ENCODE measurements at regions not wholly inside any gene's neighbourhood (a gene's known extent, or its start where the extent isn't known, plus 50 kb on each side); places are given as distances from the start of the nearest gene placed in this dataset.

DNA sequence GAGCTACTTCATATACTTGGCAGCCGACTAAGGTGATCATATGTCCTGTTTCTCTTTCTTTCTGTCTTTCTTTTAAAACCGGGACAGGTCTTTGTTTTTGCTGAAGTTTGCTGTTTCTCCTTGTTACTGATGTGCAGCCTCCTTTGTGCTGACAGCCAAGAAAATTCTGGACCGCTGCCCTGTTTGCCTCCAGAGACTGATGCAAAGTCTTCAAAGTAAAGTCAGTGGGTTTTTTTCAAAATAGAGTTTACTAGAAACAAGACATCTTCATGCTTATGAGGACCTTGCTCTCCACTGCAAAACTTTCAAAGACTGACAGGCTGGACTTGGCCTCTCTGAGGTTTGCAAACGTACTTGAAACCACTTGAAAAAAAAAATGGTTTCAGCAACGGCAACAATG lies 510.5 kb upstream of the MAP3K7 start:
- Histone ChIP-seq H3K9ac (ENCODE audit: low read depth, low read length) (no peak overlapping the region), H3K4me1 (ENCODE audit: control insufficient read depth, insufficient read depth, low read length) (no peaks in the 10 kb centered on the region), H3K27ac (ENCODE audit: low read depth, low read length) (no peak overlapping the region), H3K36me3 (ENCODE audit: control insufficient read depth, insufficient read depth, low read length) (no peaks in the 10 kb centered on the region), H3K27me3 (ENCODE audit: control insufficient read depth, insufficient read depth, low read length) (no peaks in the 10 kb centered on the region), H3K4me3 (ENCODE audit: low read depth, low read length) (no peak overlapping the region), H3K9me3 (ENCODE audit: control insufficient read depth, insufficient read depth, low read length) (no peaks in the 10 kb centered on the region)

DNA sequence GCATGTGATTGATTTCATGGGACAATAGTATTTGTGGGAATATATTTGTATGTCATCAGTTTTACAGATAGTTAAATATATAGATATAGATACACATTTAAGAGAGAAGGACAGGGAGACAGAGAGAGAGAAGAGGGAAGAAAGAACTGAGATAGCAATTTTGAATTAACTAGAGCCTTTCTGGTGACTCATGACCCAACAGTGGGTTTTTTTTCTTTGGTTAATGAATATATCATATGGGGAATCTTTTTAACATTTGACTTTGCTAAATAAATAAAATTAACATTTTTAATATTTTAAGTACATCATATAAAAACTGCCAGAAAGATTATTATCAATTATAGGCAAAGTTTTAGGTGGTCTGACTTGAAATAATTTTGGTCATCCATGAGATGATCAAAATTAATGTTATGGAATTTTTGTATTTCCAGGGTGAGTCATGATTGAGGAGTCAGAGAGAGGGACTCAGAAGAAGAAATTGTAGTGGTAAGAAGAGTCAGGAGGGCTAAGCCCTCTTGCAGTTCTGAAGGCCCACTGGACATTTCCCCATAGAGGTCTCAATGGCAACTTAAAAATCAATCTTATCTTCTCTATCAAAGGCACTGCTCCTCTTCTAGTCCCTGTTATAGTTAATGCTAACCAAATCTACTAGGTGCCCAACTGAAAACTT lies 508.1 kb upstream of the MAP3K7 start:
- Histone ChIP-seq H3K9me3 (ENCODE audit: control insufficient read depth, insufficient read depth, low read length) (no peaks in the 10 kb centered on the region), H3K4me1 (ENCODE audit: control insufficient read depth, insufficient read depth, low read length) (no peaks in the 10 kb centered on the region), H3K27me3 (ENCODE audit: control insufficient read depth, insufficient read depth, low read length) (no peaks in the 10 kb centered on the region), H3K27ac (ENCODE audit: low read depth, low read length) (no peak overlapping the region), H3K4me3 (ENCODE audit: low read depth, low read length) (no peak overlapping the region), H3K9ac (ENCODE audit: low read depth, low read length) (no peak overlapping the region), H3K36me3 (ENCODE audit: control insufficient read depth, insufficient read depth, low read length) (no peaks in the 10 kb centered on the region)

GRCh38 chr6:91094341-91094740 lies 507.5 kb upstream of the MAP3K7 start:
- no peak overlapping the region for H3K4me3 ChIP-seq (ENCODE audit: low read depth, low read length)
- no peak overlapping the region for H3K27ac ChIP-seq (ENCODE audit: low read depth, low read length)
- H3K27me3 ChIP-seq (ENCODE audit: control insufficient read depth, insufficient read depth, low read length): no peaks in the 10 kb centered on the region
- H3K9me3 ChIP-seq (ENCODE audit: control insufficient read depth, insufficient read depth, low read length): no peaks in the 10 kb centered on the region
- H3K9ac ChIP-seq (ENCODE audit: low read depth, low read length): no peak overlapping the region
- H3K4me1 ChIP-seq (ENCODE audit: control insufficient read depth, insufficient read depth, low read length): no peaks in the 10 kb centered on the region
- H3K36me3 ChIP-seq (ENCODE audit: control insufficient read depth, insufficient read depth, low read length): no peaks in the 10 kb centered on the region

- H3K27me3 ChIP-seq (ENCODE audit: control insufficient read depth, insufficient read depth, low read length): no peaks in the 10 kb centered on the region
- no peak overlapping the region for H3K27ac ChIP-seq (ENCODE audit: low read depth, low read length)
- no peak overlapping the region for H3K9ac ChIP-seq (ENCODE audit: low read depth, low read length)
- peaks cover 21% of the 10 kb centered on the region for H3K4me1 ChIP-seq (ENCODE audit: control insufficient read depth, insufficient read depth, low read length)
- H3K4me3 ChIP-seq (ENCODE audit: low read depth, low read length): no peak overlapping the region
- no peaks in the 10 kb centered on the region for H3K36me3 ChIP-seq (ENCODE audit: control insufficient read depth, insufficient read depth, low read length)
- no peaks in the 10 kb centered on the region for H3K9me3 ChIP-seq (ENCODE audit: control insufficient read depth, insufficient read depth, low read length)
These were observed 502.1 kb upstream of the MAP3K7 start for GRCh38 chr6:91088976-91089375.

- no peaks in the 10 kb centered on the region for H3K27me3 ChIP-seq (ENCODE audit: control insufficient read depth, insufficient read depth, low read length)
- H3K27ac ChIP-seq (ENCODE audit: low read depth, low read length): peak overlapping the region; percentile 61
- H3K36me3 ChIP-seq (ENCODE audit: control insufficient read depth, insufficient read depth, low read length): no peaks in the 10 kb centered on the region
- H3K9me3 ChIP-seq (ENCODE audit: control insufficient read depth, insufficient read depth, low read length): no peaks in the 10 kb centered on the region
- H3K4me3 ChIP-seq (ENCODE audit: low read depth, low read length): no peak overlapping the region
- no peak overlapping the region for H3K9ac ChIP-seq (ENCODE audit: low read depth, low read length)
- H3K4me1 ChIP-seq (ENCODE audit: control insufficient read depth, insufficient read depth, low read length): peaks cover 23% of the 10 kb centered on the region
These were observed 501.6 kb upstream of the MAP3K7 start for GRCh38 chr6:91088515-91088914.

- Histone ChIP-seq H3K27me3 (ENCODE audit: control insufficient read depth, insufficient read depth, low read length) (no peaks in the 10 kb centered on the region), H3K9ac (ENCODE audit: low read depth, low read length) (no peak overlapping the region), H3K27ac (ENCODE audit: low read depth, low read length) (peak overlapping the region; percentile 61), H3K4me1 (ENCODE audit: control insufficient read depth, insufficient read depth, low read length) (peaks cover 28% of the 10 kb centered on the region), H3K36me3 (ENCODE audit: control insufficient read depth, insufficient read depth, low read length) (no peaks in the 10 kb centered on the region), H3K4me3 (ENCODE audit: low read depth, low read length) (0 out of 2 replicates have a peak overlapping the region, but pooled peaks have one; percentile 6), H3K9me3 (ENCODE audit: control insufficient read depth, insufficient read depth, low read length) (no peaks in the 10 kb centered on the region)
These were observed 501.0 kb upstream of the MAP3K7 start for GRCh38 chr6:91087908-91088307.

- Histone ChIP-seq H3K4me3 (ENCODE audit: low read depth, low read length) (no peak overlapping the region), H3K27me3 (ENCODE audit: control insufficient read depth, insufficient read depth, low read length) (no peaks in the 10 kb centered on the region), H3K9me3 (ENCODE audit: control insufficient read depth, insufficient read depth, low read length) (no peaks in the 10 kb centered on the region), H3K9ac (ENCODE audit: low read depth, low read length) (no peak overlapping the region), H3K27ac (ENCODE audit: low read depth, low read length) (no peak overlapping the region), H3K36me3 (ENCODE audit: control insufficient read depth, insufficient read depth, low read length) (no peaks in the 10 kb centered on the region), H3K4me1 (ENCODE audit: control insufficient read depth, insufficient read depth, low read length) (peaks cover 40% of the 10 kb centered on the region)
These were observed 496.3 kb upstream of the MAP3K7 start for GRCh38 chr6:91083211-91083610.

GRCh38 chr6:91082311-91082832 lies 495.5 kb upstream of the MAP3K7 start:
- Histone ChIP-seq H3K4me3 (ENCODE audit: low read depth, low read length) (no peak overlapping the region), H3K27ac (ENCODE audit: low read depth, low read length) (no peak overlapping the region), H3K27me3 (ENCODE audit: control insufficient read depth, insufficient read depth, low read length) (no peaks in the 10 kb centered on the region), H3K9me3 (ENCODE audit: control insufficient read depth, insufficient read depth, low read length) (no peaks in the 10 kb centered on the region), H3K4me1 (ENCODE audit: control insufficient read depth, insufficient read depth, low read length) (peaks cover 31% of the 10 kb centered on the region), H3K36me3 (ENCODE audit: control insufficient read depth, insufficient read depth, low read length) (no peaks in the 10 kb centered on the region), H3K9ac (ENCODE audit: low read depth, low read length) (no peak overlapping the region)

- peaks cover 25% of the 10 kb centered on the region for H3K4me1 ChIP-seq (ENCODE audit: control insufficient read depth, insufficient read depth, low read length)
These were observed 494.7 kb upstream of the MAP3K7 start for GRCh38 chr6:91081452-91082067.

DNA sequence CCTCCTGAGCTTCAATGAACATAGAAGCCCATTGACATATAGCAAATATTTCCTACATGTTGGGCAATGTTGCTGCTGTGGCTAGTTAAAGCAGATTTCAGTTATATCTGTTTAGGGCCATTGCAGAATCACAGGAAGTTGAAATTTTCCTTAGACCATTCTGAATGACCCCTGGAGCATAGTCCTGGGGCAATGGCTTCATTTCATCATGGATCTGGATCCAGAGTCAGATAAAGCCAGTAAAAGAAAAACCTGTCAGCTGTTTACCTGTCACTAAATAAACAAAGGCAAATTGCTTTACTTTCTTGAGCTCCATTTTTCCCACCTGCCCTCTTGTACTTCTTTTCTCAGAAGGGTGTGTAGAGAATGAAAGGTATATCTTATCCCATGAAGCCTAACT lies 494.0 kb upstream of the MAP3K7 start:
- Histone ChIP-seq H3K4me1 (ENCODE audit: control insufficient read depth, insufficient read depth, low read length) (peaks cover 25% of the 10 kb centered on the region), H3K9ac (ENCODE audit: low read depth, low read length) (no peak overlapping the region), H3K36me3 (ENCODE audit: control insufficient read depth, insufficient read depth, low read length) (no peaks in the 10 kb centered on the region), H3K9me3 (ENCODE audit: control insufficient read depth, insufficient read depth, low read length) (no peaks in the 10 kb centered on the region), H3K27me3 (ENCODE audit: control insufficient read depth, insufficient read depth, low read length) (no peaks in the 10 kb centered on the region), H3K27ac (ENCODE audit: low read depth, low read length) (no peak overlapping the region), H3K4me3 (ENCODE audit: low read depth, low read length) (no peak overlapping the region)

More at GRCh38 chr6:91081452-91082067, 494.7 kb upstream of the MAP3K7 start:
- H3K9me3 ChIP-seq (ENCODE audit: control insufficient read depth, insufficient read depth, low read length): no peaks in the 10 kb centered on the region
- no peak overlapping the region for H3K9ac ChIP-seq (ENCODE audit: low read depth, low read length)
- H3K27me3 ChIP-seq (ENCODE audit: control insufficient read depth, insufficient read depth, low read length): no peaks in the 10 kb centered on the region
- no peaks in the 10 kb centered on the region for H3K36me3 ChIP-seq (ENCODE audit: control insufficient read depth, insufficient read depth, low read length)
- peak overlapping the region; percentile 11 for H3K27ac ChIP-seq (ENCODE audit: low read depth, low read length)
- no peak overlapping the region for H3K4me3 ChIP-seq (ENCODE audit: low read depth, low read length)

GRCh38 chr6:91079969-91080368 lies 493.1 kb upstream of the MAP3K7 start:
- no peaks in the 10 kb centered on the region for H3K9me3 ChIP-seq (ENCODE audit: control insufficient read depth, insufficient read depth, low read length)
- no peak overlapping the region for H3K4me3 ChIP-seq (ENCODE audit: low read depth, low read length)
- H3K27ac ChIP-seq (ENCODE audit: low read depth, low read length): no peak overlapping the region
- H3K9ac ChIP-seq (ENCODE audit: low read depth, low read length): no peak overlapping the region
- H3K27me3 ChIP-seq (ENCODE audit: control insufficient read depth, insufficient read depth, low read length): no peaks in the 10 kb centered on the region
- H3K4me1 ChIP-seq (ENCODE audit: control insufficient read depth, insufficient read depth, low read length): peaks cover 25% of the 10 kb centered on the region
- no peaks in the 10 kb centered on the region for H3K36me3 ChIP-seq (ENCODE audit: control insufficient read depth, insufficient read depth, low read length)

Data from HUES48 (cell line).